WTC11 (cell line): ENCODE measurements at regions not wholly inside any gene's neighbourhood (a gene's known extent, or its start where the extent isn't known, plus 50 kb on each side); places are given as distances from the start of the nearest gene placed in this dataset.

Source experiments
- ATAC-seq: fragments of 200-7000 bp; cut with Tn5 transposase; 2 replicates; pipeline ENCODE4 v1.10.0; 2021; ENCODE audit warnings: mild to moderate bottlenecking, moderate library complexity
- CTCF ChIA-PET: fragments of 300-600 bp; sonication (Branson Sonifier 250); formaldehyde crosslinking; loops from one replicate; lab custom pipeline; 2021; ENCODE audit warnings: antibody characterized with exemption; lab: Charles Lee
- POLR2A ChIA-PET: fragments of 350-600 bp; sonication (Branson Sonifier 250); formaldehyde crosslinking; loops from one replicate; lab custom pipeline; 2021; ENCODE audit warnings: antibody characterized with exemption; lab: Charles Lee
- DNase-seq: peaks from one replicate; pipeline ENCODE4 v3.0.0; 2021; ENCODE audit warnings: low spot score
- H3K27ac Mint-ChIP-seq: 2 replicates; pipeline ENCODE4 v1.8.0; 2021; ENCODE audit warnings: mixed read lengths
- H3K27me3 Mint-ChIP-seq: 2 replicates; pipeline ENCODE4 v1.8.0; 2021; ENCODE audit warnings: low read depth, mild to moderate bottlenecking, moderate library complexity, mixed read lengths
- H3K36me3 Mint-ChIP-seq: 2 replicates; pipeline ENCODE4 v1.8.0; 2021; ENCODE audit warnings: mixed read lengths
- H3K4me1 Mint-ChIP-seq: 2 replicates; pipeline ENCODE4 v1.8.0; 2022; ENCODE audit warnings: mixed read lengths
- H3K4me3 Mint-ChIP-seq: 2 replicates; pipeline ENCODE4 v1.8.0; 2021; ENCODE audit warnings: mild to moderate bottlenecking, moderate library complexity, mixed read lengths
- H3K9me3 Mint-ChIP-seq: 2 replicates; pipeline ENCODE4 v1.8.0; 2021; ENCODE audit warnings: mixed read lengths
- AFF4 ChIP-seq: sonication (generic); formaldehyde crosslinking; IDR thresholded peaks from 2 replicates; pipeline ENCODE4 v1.8.1; 2023; ENCODE audit warnings: mild to moderate bottlenecking, missing genetic modification reagents, borderline replicate concordance
- ATF6 ChIP-seq: sonication (generic); formaldehyde crosslinking; IDR thresholded peaks from 2 replicates; pipeline ENCODE4 v1.8.1; 2023; ENCODE audit warnings: mild to moderate bottlenecking, missing genetic modification reagents
- CREB1 ChIP-seq: sonication (generic); formaldehyde crosslinking; IDR thresholded peaks from 2 replicates; pipeline ENCODE4 v1.8.0; 2023; ENCODE audit warnings: mild to moderate bottlenecking, missing genetic modification reagents
- ELF4 ChIP-seq: sonication (generic); formaldehyde crosslinking; IDR thresholded peaks from 2 replicates; pipeline ENCODE4 v1.8.1; 2022; ENCODE audit warnings: low read depth, mild to moderate bottlenecking, moderate library complexity, missing genetic modification reagents
- ESRRA ChIP-seq: sonication (generic); formaldehyde crosslinking; IDR thresholded peaks from 2 replicates; pipeline ENCODE4 v1.8.1; 2022; ENCODE audit warnings: mild to moderate bottlenecking, missing genetic modification reagents, borderline replicate concordance
- ETV6 ChIP-seq: sonication (generic); formaldehyde crosslinking; IDR thresholded peaks from 2 replicates; pipeline ENCODE4 v1.8.1; 2022; ENCODE audit warnings: mild to moderate bottlenecking, missing genetic modification reagents
- GABPB1 ChIP-seq: sonication (generic); formaldehyde crosslinking; IDR thresholded peaks from 2 replicates; pipeline ENCODE4 v1.8.1; 2023; ENCODE audit warnings: mild to moderate bottlenecking, missing genetic modification reagents
- GTF2I ChIP-seq: fragments of 250-450 bp; sonication (Bioruptor Pico); conservative IDR thresholded peaks from 2 replicates; pipeline ENCODE4 v1.4.0; 2021; ENCODE audit warnings: mild to moderate bottlenecking
- IRF2 ChIP-seq: sonication (generic); formaldehyde crosslinking; IDR thresholded peaks from 2 replicates; pipeline ENCODE4 v1.8.0; 2022; ENCODE audit warnings: low read depth, missing genetic modification reagents, borderline replicate concordance
- MXD4 ChIP-seq: fragments of 250-450 bp; sonication (Bioruptor Pico); IDR thresholded peaks from 2 replicates; pipeline ENCODE4 v1.8.0; 2021; ENCODE audit warnings: mild to moderate bottlenecking, moderate library complexity, borderline replicate concordance
- RORB ChIP-seq: fragments of 250-450 bp; sonication (Bioruptor Pico); IDR thresholded peaks from 2 replicates; pipeline ENCODE4 v1.9.0; 2021; ENCODE audit warnings: mild to moderate bottlenecking
- SMAD4 ChIP-seq: sonication (generic); formaldehyde crosslinking; IDR thresholded peaks from 2 replicates; pipeline ENCODE4 v1.8.0; 2022; ENCODE audit warnings: mild to moderate bottlenecking, missing genetic modification reagents
- TP53 ChIP-seq: sonication (generic); formaldehyde crosslinking; IDR thresholded peaks from 2 replicates; pipeline ENCODE4 v1.8.1; 2023; ENCODE audit warnings: mild to moderate bottlenecking, missing genetic modification reagents
- ZBTB21 ChIP-seq: sonication (generic); formaldehyde crosslinking; IDR thresholded peaks from 2 replicates; pipeline ENCODE4 v1.8.1; 2023; ENCODE audit warnings: mild to moderate bottlenecking, missing genetic modification reagents, borderline replicate concordance
- ZBTB43 ChIP-seq: sonication (generic); formaldehyde crosslinking; IDR thresholded peaks from 2 replicates; pipeline ENCODE4 v1.8.1; 2023; ENCODE audit warnings: mild to moderate bottlenecking, missing genetic modification reagents
- ZNF263 ChIP-seq: sonication (generic); formaldehyde crosslinking; IDR thresholded peaks from 2 replicates; pipeline ENCODE4 v1.8.1; 2022; ENCODE audit warnings: low read depth, mild to moderate bottlenecking, moderate library complexity, missing genetic modification reagents
- TF ChIP-seq, protein P1 (sequence below): fragments of 250-450 bp; sonication (Bioruptor Pico); IDR thresholded peaks from 2 replicates; pipeline ENCODE4 v1.9.0; 2021; ENCODE audit warnings: mild to moderate bottlenecking
- TF ChIP-seq, protein P2 (sequence below): sonication (generic); formaldehyde crosslinking; IDR thresholded peaks from 2 replicates; pipeline ENCODE4 v1.8.1; 2023; ENCODE audit warnings: mild to moderate bottlenecking, moderate library complexity, missing genetic modification reagents

DNA sequence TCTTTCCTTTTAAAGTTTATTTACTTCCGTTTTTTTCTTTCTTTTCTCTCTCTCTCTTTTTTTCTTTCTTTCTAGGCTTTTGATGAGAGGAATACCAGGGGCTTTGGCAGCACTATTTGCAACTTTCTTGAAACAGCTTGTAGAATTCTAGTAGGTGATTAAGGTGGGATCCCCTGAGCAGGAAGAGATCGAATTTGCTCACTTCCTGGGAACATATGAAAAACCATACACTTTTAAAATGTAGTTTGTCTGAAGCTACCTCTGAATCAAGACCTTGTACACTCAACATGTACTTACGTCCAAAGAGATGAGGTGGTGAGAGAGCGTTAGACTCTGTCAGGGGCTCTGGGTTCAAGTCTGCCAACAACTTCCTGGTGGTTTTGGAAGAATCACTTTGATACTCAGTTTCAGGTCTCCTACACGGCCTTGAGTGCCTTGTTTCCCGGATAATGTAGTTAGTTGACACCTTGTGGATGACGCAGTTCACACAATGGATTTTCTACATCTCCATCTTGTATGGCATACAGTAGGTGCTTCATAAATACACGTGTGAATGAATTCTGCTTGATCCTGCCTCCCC lies 229.1 kb downstream of the MYCN start:
- no peak overlapping the region for H3K4me3 Mint-ChIP-seq
- CTCF ChIA-PET: no interaction called here

DNA sequence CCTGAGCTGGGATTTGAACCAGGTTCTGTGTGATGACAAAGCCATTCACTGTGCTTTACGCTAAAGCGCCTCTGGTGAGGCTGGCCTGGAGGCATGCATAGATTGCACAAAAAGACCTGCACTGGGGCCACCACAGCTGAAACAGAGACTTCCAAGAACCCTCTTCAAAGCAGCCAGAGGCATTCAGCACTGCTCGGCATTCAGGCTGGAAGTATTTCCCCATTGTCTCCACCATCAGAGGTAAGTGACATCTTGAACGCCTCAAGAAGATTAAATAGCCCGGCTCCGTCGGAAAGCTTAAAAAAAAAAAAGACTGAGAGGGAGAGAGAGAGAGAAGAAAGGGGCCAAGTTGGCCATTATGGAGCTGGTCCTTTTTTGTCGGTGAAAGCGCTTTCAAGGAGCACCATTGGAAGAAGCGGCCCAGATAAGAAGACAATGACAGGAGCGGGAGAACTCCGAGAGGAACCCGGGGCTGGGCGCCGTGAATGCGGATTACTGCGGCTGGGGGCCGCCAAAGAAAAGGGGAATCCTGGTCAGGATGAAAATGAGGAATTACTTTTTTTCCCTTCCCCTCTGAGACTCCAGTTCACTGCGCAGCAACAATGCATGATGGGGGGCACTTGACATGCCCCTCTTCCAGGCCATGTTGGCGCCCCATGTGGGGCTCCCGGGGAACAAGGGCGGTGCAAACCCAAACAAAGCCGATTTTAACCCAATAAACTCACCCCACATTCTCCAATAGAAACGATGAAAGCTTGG lies 228.3 kb downstream of the MYCN start:
- TF ChIP-seq TP53 (CRISPR knock-in tag): no peak
- TF ChIP-seq ATF6 (CRISPR knock-in tag): no peak
- no peak for TF ChIP-seq CREB1 (CRISPR knock-in tag)
- no peaks in the 10 kb centered on the region for H3K9me3 Mint-ChIP-seq
- no peaks in the 10 kb centered on the region for H3K36me3 Mint-ChIP-seq
- peak; percentile 8; the same call in 1 of the 2 replicates for ATAC-seq
- no peaks in the 10 kb centered on the region; the same call in 1 of the 2 replicates for H3K27me3 Mint-ChIP-seq
- no peak overlapping the region for H3K27ac Mint-ChIP-seq
- DNase-seq: no peak
- CTCF ChIA-PET: interaction anchor here (0.9 kb wide), 1 partner anchor 356 kb away, joined by 3 read pairs; no protein-coding TSS in a partner anchor
- no peak overlapping the region for H3K4me3 Mint-ChIP-seq
- POLR2A ChIA-PET: no interaction called here
- peaks cover 45% of the 10 kb centered on the region for H3K4me1 Mint-ChIP-seq

More for the DNA sequence above, 229.1 kb downstream of the MYCN start:
- POLR2A ChIA-PET: no interaction called here
- no peak for DNase-seq
- ATAC-seq: no peak
- Mint-ChIP-seq H3K4me1 (peaks cover 45% of the 10 kb centered on the region), H3K9me3 (no peaks in the 10 kb centered on the region), H3K36me3 (no peaks in the 10 kb centered on the region), H3K27ac (no peak overlapping the region), H3K27me3 (no peaks in the 10 kb centered on the region; the same call in 1 of the 2 replicates)
- TF ChIP-seq, protein P1, sequence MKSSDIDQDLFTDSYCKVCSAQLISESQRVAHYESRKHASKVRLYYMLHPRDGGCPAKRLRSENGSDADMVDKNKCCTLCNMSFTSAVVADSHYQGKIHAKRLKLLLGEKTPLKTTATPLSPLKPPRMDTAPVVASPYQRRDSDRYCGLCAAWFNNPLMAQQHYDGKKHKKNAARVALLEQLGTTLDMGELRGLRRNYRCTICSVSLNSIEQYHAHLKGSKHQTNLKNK: no peak
- TF ChIP-seq MXD4 (CRISPR knock-in tag) (no peak), AFF4 (no peak), ZBTB43 (no peak), ELF4 (CRISPR knock-in tag) (no peak), SMAD4 (CRISPR knock-in tag) (no peak), ETV6 (CRISPR knock-in tag) (no peak), RORB (CRISPR knock-in tag) (no peak), GABPB1 (no peak), ZBTB21 (no peak), ESRRA (CRISPR knock-in tag) (no peak), ZNF263 (no peak), GTF2I (no peak), IRF2 (CRISPR knock-in tag) (no peak)
- TF ChIP-seq, protein P2, sequence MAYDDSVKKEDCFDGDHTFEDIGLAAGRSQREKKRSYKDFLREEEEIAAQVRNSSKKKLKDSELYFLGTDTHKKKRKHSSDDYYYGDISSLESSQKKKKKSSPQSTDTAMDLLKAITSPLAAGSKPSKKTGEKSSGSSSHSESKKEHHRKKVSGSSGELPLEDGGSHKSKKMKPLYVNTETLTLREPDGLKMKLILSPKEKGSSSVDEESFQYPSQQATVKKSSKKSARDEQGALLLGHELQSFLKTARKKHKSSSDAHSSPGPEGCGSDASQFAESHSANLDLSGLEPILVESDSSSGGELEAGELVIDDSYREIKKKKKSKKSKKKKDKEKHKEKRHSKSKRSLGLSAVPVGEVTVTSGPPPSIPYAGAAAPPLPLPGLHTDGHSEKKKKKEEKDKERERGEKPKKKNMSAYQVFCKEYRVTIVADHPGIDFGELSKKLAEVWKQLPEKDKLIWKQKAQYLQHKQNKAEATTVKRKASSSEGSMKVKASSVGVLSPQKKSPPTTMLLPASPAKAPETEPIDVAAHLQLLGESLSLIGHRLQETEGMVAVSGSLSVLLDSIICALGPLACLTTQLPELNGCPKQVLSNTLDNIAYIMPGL: no peak
